ENCODE measurements at regions not wholly inside any gene's neighbourhood (a gene's known extent, or its start where the extent isn't known, plus 50 kb on each side); places are given as distances from the start of the nearest gene placed in this dataset.
"Not testable (repeated sequence)": the region's sequence is repeated elsewhere in the genome, so short reads cannot be mapped to it uniquely, and the experiment has no call there.

- DNase-seq (ENCODE audit: low spot score) = no peak
These were observed 776.7 kb downstream of the NXPH1 start for GRCh38 chr7:9210114-9210513.

- DNase-seq (ENCODE audit: low spot score) = no peak
These were observed 783.8 kb downstream of the NXPH1 start for GRCh38 chr7:9217204-9217603.

GRCh38 chr7:9226500-9226899 lies 793.1 kb downstream of the NXPH1 start:
- DNase-seq (ENCODE audit: low spot score) = no peak

- no peak for DNase-seq (ENCODE audit: low spot score)
These were observed 798.3 kb downstream of the NXPH1 start for GRCh38 chr7:9231630-9232121.

- no peak for DNase-seq (ENCODE audit: low spot score)
These were observed 806.6 kb downstream of the NXPH1 start for GRCh38 chr7:9240001-9240400.

- no peak for DNase-seq (ENCODE audit: low spot score)
These were observed 808.4 kb downstream of the NXPH1 start for GRCh38 chr7:9241826-9242225.

GRCh38 chr7:9242636-9243035 lies 809.2 kb downstream of the NXPH1 start:
- no peak for DNase-seq (ENCODE audit: low spot score)

- no peak for DNase-seq (ENCODE audit: low spot score)
These were observed 817.5 kb downstream of the NXPH1 start for GRCh38 chr7:9250876-9251275.

- no peak for DNase-seq (ENCODE audit: low spot score)
These were observed 831.0 kb downstream of the NXPH1 start for GRCh38 chr7:9264395-9264794.

- DNase-seq (ENCODE audit: low spot score) = no peak
These were observed 846.7 kb downstream of the NXPH1 start for GRCh38 chr7:9280088-9280487.

GRCh38 chr7:9283246-9283645 lies 849.8 kb downstream of the NXPH1 start:
- DNase-seq (ENCODE audit: low spot score) = no peak

- no peak for DNase-seq (ENCODE audit: low spot score)
These were observed 869.0 kb downstream of the NXPH1 start for GRCh38 chr7:9302436-9302835.

GRCh38 chr7:9307131-9307530 lies 873.7 kb downstream of the NXPH1 start:
- DNase-seq (ENCODE audit: low spot score) = no peak

GRCh38 chr7:9324513-9324912 lies 891.1 kb downstream of the NXPH1 start:
- no peak for DNase-seq (ENCODE audit: low spot score)

- DNase-seq (ENCODE audit: low spot score) = no peak
These were observed 894.9 kb downstream of the NXPH1 start for GRCh38 chr7:9328296-9328695.

- no peak for DNase-seq (ENCODE audit: low spot score)
These were observed 916.2 kb downstream of the NXPH1 start for GRCh38 chr7:9349625-9350024.

GRCh38 chr7:9391221-9391620 lies 957.8 kb downstream of the NXPH1 start:
- DNase-seq (ENCODE audit: low spot score) = no peak

GRCh38 chr7:9391984-9392383 lies 958.6 kb downstream of the NXPH1 start:
- DNase-seq (ENCODE audit: low spot score) = no peak

- DNase-seq (ENCODE audit: low spot score) = not testable (repeated sequence)
These were observed 971.0 kb downstream of the NXPH1 start for GRCh38 chr7:9404386-9404785.

GRCh38 chr7:9407816-9408215 lies 974.4 kb downstream of the NXPH1 start:
- no peak for DNase-seq (ENCODE audit: low spot score)

GRCh38 chr7:9453521-9453920 lies 1020.1 kb downstream of the NXPH1 start:
- DNase-seq (ENCODE audit: low spot score) = no peak

GRCh38 chr7:9488555-9488954 lies 1055.1 kb downstream of the NXPH1 start:
- DNase-seq (ENCODE audit: low spot score) = no peak

- DNase-seq (ENCODE audit: low spot score) = no peak
These were observed 1064.9 kb downstream of the NXPH1 start for GRCh38 chr7:9498303-9498702.

- no peak for DNase-seq (ENCODE audit: low spot score)
These were observed 1068.9 kb downstream of the NXPH1 start for GRCh38 chr7:9502269-9502668.

- no peak for DNase-seq (ENCODE audit: low spot score)
These were observed 1071.3 kb downstream of the NXPH1 start for GRCh38 chr7:9504678-9505077.

All from hematopoietic multipotent progenitor cell treated with erythropoietin and hydrocortisone succinate and interleukin-3 and kit ligand, for 15 days (in vitro differentiated cells).